Stimulated activated CD8-positive, alpha-beta memory T cell treated with anti-CD3 and anti-CD28 coated beads, Interleukin-4, amount 100 ng/mL, for 1 hour (primary cell): ENCODE measurements at regions not wholly inside any gene's neighbourhood (a gene's known extent, or its start where the extent isn't known, plus 50 kb on each side); places are given as distances from the start of the nearest gene placed in this dataset.
"Not testable (repeated sequence)": the region's sequence is repeated elsewhere in the genome, so short reads cannot be mapped to it uniquely, and the experiment has no call there.

ENCODE experiments used
- DNase-seq, 2 donors: peaks; one replicate each; pipeline ENCODE4 v3.0.0-alpha.2; 2020; ENCODE audit warnings: low read depth in 2 of 2, low spot score in 1 of 2

DNA sequence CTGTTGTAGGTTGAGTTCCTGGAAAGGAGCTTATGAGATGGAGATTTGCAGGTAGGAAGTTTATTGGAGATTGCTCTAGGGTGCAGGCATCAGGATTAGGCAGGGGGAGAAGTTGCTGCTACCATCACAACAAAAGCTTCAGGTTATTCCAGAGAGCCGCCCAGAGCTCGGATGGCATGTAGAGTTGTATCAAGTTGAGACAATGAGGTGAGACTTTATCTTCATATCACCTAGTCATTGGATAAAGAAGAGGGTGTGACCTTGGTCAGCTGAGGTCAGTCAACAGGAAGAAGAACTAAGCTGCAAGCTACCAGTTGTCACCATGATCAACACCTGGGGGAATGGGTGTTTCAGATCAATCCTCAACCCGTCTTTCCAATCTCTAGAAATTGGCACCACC lies 342.0 kb downstream of the RFC3 start:
- DNase-seq, result no peak

DNA sequence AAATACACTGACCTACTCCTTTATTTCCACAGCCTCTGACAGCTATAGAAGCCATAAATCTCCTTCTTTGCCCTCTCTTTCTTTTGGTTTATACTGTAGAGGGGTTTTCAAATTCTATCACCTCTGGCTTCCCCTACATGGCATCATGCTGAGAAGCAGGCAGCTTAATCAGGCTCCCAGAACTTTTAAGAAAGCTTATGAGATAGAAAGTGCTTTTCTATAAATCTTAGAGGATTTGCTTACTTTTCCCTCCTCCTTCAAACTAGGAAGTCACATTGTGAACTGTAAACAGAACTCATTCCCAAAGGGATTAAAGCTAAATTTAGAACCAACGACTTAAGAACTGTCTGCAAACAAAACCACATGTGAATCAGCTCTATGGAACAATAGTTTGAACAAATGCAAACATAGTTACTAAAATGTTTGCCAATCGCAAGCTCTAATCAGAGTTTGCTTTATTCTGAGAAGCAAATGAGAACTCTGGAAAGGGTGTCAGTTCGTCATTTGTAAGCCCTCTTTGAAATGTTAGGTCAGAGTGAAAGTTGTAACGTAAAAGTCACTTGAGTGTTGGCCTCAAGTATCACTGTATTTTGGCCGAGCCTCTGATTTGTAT lies 344.1 kb downstream of the RFC3 start:
- DNase-seq, result no peak

- DNase-seq, result no peak
Observed at GRCh38 chr13:34162544-34162933, 344.6 kb downstream of the RFC3 start.

DNA sequence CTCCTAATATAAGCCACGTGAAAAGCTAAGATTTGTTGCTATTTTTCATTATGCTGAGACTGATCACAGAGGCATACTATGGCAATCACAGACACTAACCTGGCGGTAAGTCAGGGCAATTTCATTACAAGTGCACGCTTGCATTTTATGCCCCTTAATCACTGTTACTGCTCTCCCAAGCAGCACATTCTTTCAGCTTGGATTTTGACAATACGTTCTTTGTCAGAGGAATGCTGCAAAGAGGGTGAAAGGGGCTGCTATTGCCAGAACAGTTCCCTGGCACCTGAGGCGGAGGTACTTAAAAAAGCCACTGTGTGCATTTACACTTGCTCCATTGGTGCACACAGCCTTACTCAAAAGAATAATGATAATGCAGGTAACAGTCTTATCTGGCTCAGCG lies 346.6 kb downstream of the RFC3 start:
- DNase-seq, result no peak

GRCh38 chr13:34165158-34165557 lies 347.2 kb downstream of the RFC3 start:
- no peak for DNase-seq

GRCh38 chr13:34166406-34166805 lies 348.5 kb downstream of the RFC3 start:
- DNase-seq, result no peak

DNA sequence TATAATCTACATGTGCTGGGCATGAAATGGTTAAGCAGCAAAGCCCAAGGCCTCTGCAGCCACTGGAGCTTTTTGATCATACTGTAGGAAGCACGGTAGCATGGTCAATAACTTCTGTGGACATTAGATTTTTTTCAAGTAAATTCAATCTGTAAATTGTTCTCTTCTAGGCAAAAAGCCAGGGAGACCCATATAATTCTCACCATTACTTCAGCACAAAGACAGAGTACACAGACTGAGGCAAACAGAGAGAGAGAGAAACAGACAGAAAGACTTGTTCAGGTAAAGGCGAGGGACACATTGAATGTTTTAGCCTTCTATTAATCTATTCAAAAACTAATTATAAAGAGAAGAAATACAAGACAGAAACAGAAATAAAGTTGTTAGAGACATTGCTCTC lies 349.4 kb downstream of the RFC3 start:
- DNase-seq, result no peak

- DNase-seq, result no peak
Observed at GRCh38 chr13:34172048-34172447, 354.1 kb downstream of the RFC3 start.

GRCh38 chr13:34174671-34175145 lies 356.8 kb downstream of the RFC3 start:
- no peak for DNase-seq

- no peak for DNase-seq
Observed at GRCh38 chr13:34175551-34175950, 357.6 kb downstream of the RFC3 start.

- no peak for DNase-seq
Observed at GRCh38 chr13:34176633-34177032, 358.7 kb downstream of the RFC3 start.

DNA sequence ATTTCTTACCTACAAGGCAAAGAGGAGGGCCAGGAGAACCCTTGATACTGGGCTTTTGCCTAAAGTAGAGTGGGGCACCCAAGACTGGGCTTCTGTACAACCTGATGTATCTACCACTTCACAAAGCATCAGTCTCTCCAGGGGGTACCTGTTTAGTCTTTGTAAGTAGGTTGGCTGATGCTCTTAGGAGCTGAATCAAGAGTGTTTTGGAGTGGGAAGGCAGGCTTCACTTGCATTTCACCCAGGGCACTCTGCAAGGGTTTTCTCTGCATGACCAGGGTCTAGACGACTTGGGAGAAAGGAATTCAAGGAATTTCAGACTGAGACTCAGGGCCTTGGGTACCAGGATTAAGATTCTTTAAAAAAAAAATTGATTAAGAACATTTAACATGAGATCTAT lies 361.5 kb downstream of the RFC3 start:
- no peak for DNase-seq

- DNase-seq, result no peak
Observed at GRCh38 chr13:34179927-34180326, 362.0 kb downstream of the RFC3 start.

DNA sequence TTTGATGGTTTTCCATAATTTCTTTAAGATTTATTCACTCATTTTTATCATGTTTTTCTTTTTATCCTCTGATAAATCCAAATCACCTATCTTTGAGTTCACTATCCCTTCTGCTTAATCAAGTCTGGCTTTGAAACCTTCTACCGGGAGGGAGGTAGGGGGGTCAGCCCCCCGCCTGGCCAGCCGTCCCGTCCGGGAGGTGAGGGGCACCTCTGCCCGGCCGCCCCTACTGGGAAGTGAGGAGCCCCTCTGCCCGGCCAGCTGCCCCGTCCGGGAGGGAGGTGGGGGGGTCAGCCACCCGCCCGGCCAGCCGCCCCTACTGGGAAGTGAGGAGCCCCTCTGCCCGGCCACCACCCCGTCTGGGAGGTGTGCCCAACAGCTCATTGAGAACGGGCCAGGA lies 363.3 kb downstream of the RFC3 start:
- DNase-seq, result not testable (repeated sequence)

GRCh38 chr13:34189946-34190345 lies 372.0 kb downstream of the RFC3 start:
- DNase-seq, result no peak

- no peak for DNase-seq
Observed at GRCh38 chr13:34201050-34201913, 383.3 kb downstream of the RFC3 start.

DNA sequence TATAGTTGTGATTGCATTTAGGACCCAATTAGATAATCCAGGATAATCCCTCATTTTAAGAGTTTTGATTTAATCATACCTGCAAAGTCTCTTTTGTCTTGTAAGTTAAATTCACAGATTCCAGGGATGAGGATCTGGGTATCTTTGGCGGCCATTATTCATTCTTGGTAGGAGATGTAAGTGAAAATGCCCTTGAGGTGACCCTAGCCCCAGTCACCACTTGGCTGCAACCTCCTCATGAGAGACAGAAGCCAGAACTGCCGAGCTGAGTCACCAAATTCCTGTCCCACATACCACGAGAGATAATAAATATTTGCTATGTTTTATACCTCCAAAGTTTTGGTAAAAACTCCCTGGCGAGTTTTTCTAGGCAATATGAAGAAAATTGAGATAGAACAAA lies 389.4 kb downstream of the RFC3 start:
- no peak for DNase-seq

- no peak for DNase-seq
Observed at GRCh38 chr13:34207872-34208271, 389.9 kb downstream of the RFC3 start.

GRCh38 chr13:34208336-34208735 lies 390.4 kb downstream of the RFC3 start:
- no peak for DNase-seq

GRCh38 chr13:34210341-34210740 lies 392.4 kb downstream of the RFC3 start:
- DNase-seq, result no peak

- DNase-seq, result no peak
Observed at GRCh38 chr13:34214686-34215085, 396.7 kb downstream of the RFC3 start.

GRCh38 chr13:34216256-34216655 lies 398.3 kb downstream of the RFC3 start:
- DNase-seq, result no peak
